ENCODE measurements at regions not wholly inside any gene's neighbourhood (a gene's known extent, or its start where the extent isn't known, plus 50 kb on each side); places are given as distances from the start of the nearest gene placed in this dataset.

- no peak for TF ChIP-seq CTCF (IDR thresholded peaks at IDR 0.05 in 8 of 11, conservative IDR thresholded peaks at IDR 0.05 in 3 of 11)
- TF ChIP-seq POLR2AphosphoS5 (IDR thresholded peaks at IDR 0.05) = no peak
- no peak for TF ChIP-seq POLR2A (IDR thresholded peaks at IDR 0.05)
Observed at GRCh38 chrX:123803331-123803983, 56.4 kb upstream of the XIAP start.
